ACHN (cell line): ENCODE measurements at regions not wholly inside any gene's neighbourhood (a gene's known extent, or its start where the extent isn't known, plus 50 kb on each side); places are given as distances from the start of the nearest gene placed in this dataset.
"Not testable (repeated sequence)": the region's sequence is repeated elsewhere in the genome, so short reads cannot be mapped to it uniquely, and the experiment has no call there.

Experiments used
- DNase-seq: peaks from one replicate; pipeline ENCODE4 v3.0.0-alpha.2; 2015
- in situ Hi-C: cut with HindIII; loops from 2 replicates; pipeline ENCODE4 v1.10.0; 2017; ENCODE audit warnings: low sequenced_read_pairs, low pct_ligation_motif_present, low pct_unique_long_range_greater_than_20kb

DNA sequence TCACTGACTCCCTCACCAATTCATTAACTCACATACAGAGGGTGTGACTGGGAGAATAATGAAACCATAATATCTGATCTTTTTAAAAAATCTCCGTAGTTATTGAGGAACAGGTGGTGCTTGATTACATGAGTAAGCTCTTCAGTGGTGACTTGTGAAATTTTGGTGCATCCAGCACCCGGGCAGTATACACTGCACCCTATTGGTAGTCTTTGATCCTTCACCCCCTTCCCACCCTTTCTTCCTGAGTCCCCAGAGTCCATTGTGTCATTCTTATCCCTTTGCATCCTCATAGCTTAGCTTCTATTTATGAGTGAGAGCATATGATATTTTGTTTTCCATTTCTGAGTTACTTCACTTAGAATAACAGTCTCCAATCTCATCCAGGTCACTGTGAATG is 1143.8 kb downstream of the PCDH19 start:
- in situ Hi-C loops: no loop called here
- DNase-seq: no peak

DNA sequence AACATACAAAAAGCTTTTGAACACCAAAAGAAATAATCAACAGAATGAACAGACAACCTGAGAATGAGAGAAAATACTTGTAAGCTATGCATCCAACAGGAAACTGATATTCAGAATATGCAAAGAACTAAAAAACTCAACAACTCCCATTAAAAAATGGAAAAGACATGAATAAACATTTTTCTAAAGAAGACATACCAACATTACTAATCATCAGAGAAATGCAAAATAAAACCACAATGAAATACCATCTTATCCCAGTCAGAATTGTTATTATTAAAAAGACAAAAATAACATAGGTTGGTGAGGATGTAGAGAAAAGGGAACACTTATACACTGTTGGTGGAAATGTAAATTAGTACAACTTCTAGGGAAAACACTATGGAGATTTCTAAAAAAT is 1161.9 kb downstream of the PCDH19 start:
- in situ Hi-C loops: no loop called here
- no peak for DNase-seq

DNA sequence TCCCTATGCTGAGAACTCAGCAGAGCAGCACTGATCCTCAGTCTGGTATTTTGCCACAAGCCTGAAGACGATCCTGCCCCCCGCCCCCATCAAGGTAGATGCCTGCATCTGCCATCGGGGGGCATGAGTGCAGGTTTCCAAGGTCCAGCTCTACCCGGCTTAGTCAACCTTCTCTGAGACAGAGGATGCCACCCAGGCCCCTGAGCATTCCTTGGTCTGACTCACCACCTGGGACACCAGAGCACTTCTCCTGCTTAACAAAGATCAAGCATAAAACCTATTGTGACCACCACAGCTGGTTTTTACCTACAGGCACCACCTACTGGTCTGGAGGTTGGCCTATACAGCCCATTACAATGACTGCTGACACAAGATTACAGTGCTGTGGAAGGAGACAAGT is 1168.1 kb downstream of the PCDH19 start:
- no peak for DNase-seq
- in situ Hi-C loops: no loop called here

DNA sequence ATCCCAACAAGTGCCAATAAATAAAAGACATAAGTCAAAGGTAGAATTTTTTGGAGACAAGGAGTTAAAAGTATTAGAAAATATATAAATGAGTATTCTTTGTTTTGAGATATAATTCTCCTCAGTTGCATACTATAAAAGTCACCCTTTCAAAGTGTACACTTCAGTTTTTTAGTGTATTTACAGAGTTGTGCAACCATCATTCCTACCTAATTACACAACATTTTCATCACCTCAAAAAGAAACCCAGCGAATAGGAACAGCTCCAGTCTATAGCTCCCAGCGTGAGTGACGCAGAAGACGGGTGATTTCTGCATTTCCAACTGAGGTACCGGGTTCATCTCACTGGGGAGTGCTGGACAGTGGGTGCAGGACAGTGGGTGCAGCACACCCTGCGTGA is 1175.7 kb downstream of the PCDH19 start:
- in situ Hi-C loops, DNase-seq: not testable (repeated sequence)

DNA sequence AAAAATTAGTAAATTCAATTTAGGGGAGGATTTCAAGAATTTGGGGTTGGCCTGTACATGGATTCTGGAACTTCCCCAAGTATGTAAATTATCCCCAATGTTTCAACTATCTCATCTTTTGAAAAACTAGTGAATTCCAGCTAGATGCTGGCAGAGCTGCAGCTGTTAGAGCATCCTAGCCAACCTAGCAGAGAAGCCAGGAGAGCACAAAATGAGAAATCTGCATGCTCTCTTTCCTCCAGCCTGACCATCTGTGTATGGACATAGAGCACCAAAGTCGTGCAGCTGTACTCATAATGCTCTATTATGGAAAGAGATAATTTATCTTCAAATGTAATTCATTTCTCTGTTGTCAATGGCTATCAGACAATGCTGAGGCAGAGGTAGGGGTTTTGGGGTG is 1217.7 kb downstream of the PCDH19 start:
- in situ Hi-C loops: no loop called here
- DNase-seq: no peak

DNA sequence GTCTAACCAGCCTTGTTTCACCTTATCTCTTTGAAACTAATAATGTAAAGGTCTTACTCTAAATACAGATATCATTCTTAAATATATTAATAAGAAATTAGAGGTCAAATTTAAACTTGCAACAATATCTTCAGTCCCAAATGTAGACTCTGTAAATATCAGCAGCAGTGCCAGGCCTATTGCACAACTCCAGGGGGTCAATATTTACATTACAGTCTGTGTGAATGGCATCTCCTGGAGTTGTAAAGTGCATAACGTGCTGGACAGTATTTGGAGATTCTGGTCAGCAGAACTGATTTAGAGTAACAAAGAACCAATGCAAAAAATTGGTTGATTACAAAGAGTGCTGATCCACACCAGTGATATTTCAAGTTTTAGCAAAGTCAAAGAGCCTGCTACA is 1225.9 kb downstream of the PCDH19 start:
- in situ Hi-C loops: no loop called here
- DNase-seq: no peak

DNA sequence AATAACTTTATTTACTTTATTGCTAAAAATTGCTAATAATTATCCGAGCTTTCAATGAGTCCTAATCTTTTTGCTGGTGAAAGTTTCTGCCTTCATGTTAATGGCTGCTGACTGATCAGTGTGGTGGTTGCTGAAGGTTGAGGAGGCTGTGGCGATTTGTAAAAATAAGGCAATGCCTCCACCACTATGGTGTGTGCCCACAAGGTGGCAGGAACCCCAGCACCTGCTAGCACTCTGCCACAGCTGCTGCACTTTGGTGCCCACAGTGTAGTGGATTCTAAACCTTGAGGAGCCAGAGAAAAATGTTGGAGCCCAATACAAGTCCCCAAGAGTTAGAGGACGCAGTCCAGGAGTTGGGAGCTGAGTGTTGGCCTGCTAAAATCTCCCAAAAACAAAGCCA is 1237.1 kb downstream of the PCDH19 start:
- in situ Hi-C loops: no loop called here

DNA sequence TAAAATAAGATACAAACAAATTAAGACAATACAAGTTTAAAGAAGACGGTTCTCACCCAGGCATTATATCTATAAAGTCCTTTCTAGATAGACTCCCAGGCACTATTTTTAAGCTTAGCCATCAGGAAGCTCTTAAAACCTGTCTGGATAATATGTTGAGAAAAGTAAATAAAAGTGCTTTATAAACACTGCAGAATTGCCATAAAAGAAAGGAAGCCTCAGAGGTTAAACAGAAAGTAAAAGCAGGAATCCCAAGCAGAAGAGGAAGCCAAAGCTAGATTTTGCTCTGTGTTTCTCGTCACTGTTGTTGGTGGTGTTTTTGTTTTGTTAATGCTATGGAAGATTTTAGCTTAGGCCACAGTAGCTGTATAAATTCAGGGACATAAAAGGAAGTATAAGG is 1267.3 kb downstream of the PCDH19 start:
- in situ Hi-C loops: no loop called here

More for the DNA sequence above, 1237.1 kb downstream of the PCDH19 start:
- DNase-seq: no peak

DNA sequence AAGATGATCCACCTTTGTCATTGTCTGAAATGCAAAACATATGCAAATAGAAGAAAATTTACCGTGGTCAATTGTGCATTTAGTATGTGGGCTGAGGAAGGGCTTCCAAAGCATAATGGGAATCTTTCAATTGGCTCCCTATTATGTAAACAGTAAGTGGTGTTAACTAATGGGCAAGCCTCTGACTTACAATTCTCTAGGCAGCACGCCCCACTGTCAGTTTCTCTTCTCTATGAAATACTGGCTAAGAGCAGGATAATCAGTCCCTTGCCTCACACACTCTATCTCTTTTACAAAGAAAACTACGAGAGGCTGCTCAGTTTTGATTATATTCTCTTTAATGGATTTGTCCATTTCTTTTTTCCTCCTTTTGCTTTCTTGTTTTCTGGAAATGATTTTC is 1272.6 kb downstream of the PCDH19 start:
- in situ Hi-C loops: no loop called here
- no peak for DNase-seq

More for the DNA sequence above, 1267.3 kb downstream of the PCDH19 start:
- DNase-seq: no peak

DNA sequence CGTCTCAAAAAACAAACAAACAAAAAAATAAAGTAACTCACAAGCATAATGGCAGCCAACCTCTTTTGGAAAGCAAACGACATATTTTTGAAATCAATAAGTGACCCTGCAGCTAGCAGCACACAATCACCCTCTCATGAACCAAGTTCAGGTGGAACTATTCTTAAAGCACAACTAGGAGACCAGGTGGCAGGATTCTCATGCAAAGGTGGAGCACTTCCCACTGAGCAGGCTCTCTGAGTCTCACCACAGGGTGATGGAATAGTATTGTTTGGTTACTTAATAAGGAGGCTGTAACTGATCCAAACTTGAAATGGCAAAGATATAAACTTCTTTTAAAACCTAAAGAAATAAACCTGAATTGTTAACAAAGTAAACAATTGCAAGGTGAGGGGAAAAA is 1293.1 kb downstream of the PCDH19 start:
- in situ Hi-C loops: no loop called here
- DNase-seq: no peak

DNA sequence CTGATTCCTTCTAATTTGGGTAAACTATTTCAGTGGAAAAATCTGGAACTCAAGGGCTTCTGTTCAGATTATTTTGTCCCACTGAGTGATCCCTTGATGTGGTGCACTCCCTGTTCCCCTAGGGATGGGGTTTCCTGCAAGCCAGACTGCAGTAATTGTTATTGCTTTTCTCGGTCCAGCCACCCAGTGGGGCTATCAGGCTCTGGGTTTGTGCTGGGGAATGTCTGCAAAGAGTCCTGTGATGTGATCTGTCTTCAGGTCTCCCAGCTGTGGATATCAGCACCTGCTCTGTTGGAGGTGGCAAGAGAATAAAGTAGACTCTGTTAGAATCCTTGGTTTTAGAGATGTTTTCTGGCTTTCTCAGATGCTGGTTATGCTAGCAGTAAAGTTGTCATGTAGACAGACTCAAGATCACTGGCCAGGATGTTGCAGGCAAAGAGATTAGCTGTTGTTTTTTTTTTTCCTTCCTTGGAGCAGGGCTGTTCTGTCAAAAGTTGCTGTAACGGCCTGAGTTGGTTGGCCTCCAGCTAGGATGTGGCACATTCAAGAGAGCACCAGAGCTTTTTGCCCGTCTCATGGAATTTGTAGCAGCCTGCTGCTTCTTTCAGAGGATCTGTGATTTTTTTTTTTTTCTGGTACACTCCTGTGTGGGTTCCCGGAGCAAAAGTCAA is 1314.0 kb downstream of the PCDH19 start:
- DNase-seq: no peak
- in situ Hi-C loops: no loop called here

DNA sequence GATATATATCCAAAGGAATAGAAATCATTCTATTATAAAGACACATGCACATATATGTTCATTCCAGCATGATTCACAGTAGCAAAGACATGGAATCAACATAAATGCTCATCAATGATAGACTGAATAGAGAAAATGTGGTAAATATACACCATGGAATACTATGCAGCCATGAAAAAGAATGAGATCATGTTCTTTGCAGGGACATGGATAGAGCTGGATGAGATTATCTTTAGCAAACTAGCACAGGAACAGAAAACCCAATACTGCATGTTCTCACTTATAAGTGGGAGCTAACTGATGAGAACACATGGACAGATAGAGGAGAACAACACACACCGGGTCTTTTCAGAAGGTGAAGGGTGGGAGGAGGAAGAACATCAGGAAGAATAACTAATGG is 1318.6 kb downstream of the PCDH19 start:
- DNase-seq: no peak
- in situ Hi-C loops: no loop called here

DNA sequence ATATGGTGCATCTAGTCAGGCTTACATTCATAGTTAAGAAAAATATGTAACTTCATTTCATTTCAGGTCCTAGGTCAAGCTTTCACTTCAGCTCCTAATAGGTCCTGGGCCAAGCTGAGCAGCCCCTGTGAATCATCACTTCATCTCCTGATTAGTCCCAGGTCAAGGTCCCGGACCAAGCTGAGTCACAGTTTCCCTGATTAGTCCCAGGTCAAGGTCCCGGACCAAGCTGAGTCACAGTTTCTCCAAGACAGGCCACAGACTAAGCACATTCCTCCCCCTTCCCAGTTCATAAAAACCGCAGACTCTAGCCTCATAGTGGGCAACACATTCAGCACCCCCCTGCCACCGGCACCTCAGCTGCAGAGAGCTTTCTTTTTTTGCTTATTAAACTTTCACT is 1331.8 kb downstream of the PCDH19 start:
- in situ Hi-C loops: no loop called here
- DNase-seq: no peak

DNA sequence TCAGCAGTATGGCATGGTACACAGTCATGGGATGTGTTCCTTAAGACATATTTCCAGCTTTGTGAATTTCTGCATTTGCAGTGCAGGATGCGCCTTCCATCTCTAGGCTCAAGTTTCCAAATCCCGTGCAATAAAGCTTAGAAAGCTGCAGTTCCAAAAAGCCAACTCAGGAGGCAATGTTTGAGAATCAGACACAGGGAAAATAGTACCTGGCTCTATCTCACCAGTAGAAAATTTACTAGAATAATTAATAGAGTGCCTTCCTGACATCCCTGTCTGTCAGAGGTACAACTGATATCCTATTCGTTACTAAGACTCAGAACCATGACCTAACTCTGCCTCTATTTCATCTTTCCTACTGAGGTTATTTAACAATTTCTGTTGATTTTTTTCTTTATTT is 1333.0 kb downstream of the PCDH19 start:
- no peak for DNase-seq
- in situ Hi-C loops: no loop called here

DNA sequence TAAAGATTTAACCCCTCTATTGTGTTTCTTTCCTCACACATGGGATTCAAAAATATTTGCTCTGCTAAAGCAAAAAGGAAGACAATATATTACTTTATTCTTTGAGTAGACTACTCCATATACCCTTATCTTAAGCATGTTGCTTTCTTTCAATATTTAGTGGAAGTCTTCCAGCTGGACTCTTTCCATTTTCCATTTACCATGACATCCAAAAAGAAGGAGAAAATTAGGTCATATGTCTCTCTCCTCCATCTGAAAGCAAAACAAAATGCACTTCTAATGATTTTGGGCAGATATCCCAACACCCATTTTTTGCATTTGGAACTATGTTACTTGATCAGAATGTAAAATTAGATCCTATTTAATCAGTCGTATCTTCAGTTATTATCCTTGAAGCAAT is 1336.5 kb downstream of the PCDH19 start:
- DNase-seq: no peak
- in situ Hi-C loops: no loop called here

DNA sequence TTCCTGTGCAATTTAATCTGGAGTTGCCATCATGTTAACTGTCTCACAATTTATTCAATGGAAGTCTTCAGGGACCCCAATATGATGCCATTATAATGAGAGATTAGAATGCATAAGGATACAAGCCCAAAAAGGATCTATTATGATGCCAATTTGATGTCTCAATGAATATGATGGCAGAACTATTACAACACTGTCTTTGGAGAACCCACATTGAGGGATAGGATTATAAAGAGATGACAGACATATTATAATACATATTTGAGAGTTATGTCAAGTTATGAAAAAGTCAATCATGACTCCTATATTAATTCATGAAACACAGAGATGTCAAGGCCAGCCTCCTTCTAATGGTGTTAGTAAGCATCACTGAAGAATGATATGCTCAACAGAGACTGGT is 1358.4 kb downstream of the PCDH19 start:
- DNase-seq: no peak
- in situ Hi-C loops: no loop called here

DNA sequence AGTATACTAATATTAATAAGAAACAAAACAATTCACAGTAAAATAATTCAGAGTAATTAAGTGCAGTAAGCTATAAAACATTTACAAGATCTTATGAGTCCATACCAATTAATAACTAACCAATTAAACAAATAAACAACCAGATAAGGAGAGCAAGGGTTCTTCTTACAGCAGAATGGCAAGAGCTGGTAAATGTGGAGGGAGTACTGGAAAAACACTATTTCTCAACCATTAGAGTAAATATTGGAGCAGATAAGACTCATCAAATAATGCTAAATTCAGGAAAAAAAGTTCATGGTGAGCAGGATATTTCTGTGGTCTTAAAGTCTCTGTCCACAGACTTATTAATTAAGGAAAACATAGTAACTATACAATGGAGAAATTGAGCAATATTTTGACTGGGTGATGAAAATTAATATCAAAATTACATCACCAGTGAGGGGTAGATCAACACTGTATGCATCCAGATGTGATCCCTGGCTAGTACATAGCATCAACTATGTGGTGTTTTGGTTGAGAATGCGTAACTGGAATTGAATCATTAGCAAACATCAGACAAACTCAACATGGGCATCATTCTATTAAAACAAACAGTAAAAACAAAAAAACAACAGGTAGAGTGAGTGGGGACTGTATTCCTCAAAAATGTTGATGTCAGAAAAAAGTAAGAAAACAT is 1376.7 kb downstream of the PCDH19 start:
- no peak for DNase-seq
- in situ Hi-C loops: no loop called here

DNA sequence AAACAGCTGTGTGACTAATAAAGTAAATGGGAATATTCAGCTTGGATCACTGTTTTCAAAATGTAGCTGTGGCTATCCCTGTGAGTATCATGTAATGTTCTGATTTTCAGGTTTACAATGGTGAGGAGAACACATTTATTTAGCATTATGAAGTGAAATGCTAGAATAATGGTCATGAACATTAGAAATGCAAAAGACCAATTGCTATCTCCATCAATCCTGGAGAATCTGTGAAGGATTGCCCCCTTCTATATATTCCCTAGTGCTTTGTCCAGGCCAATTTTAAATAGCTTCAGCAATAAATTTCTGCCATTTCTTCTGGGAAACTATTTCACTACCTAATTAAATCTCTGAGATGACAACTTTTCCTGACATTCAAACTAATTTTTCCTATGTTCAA is 1399.1 kb downstream of the PCDH19 start:
- in situ Hi-C loops: no loop called here
- no peak for DNase-seq

DNA sequence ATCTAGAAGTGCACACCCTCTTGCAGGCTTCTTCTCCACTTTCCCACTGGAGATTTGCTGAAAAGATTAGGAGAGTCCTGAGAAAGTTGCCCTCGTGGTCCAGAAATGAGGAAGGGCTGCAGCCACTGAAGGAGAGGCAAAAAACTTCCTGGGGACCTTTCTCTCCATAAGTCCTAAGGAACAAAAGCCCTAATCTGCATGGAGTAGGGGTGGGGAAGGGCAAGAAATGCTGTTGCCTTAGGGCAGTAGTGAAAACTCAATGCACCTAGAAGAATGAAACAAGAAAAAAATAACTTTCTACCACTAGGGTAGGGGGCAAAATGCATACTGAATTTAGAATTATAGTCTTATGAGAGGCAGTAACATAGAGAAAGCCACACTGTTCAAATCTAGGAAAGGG is 1408.8 kb downstream of the PCDH19 start:
- no peak for DNase-seq
- in situ Hi-C loops: no loop called here

DNA sequence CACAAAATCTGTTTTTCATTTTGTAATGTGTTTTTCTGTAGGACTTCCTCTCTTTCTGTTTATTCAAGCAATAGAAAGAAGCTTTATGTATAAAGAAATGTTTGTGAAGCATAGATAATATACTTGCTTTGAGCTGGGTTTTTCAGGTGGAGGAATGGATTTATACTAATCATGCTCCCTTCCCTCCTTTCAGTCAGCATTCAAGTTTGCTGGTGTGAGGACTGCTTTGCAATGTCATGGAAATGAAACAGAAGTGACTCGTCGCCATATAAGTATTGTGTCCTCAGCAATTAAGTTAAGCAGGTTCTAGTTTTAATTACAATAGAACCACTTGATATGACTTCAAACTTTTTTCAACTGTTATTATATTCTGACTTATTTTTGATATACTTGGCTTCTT is 1447.1 kb downstream of the PCDH19 start:
- DNase-seq: no peak
- in situ Hi-C loops: no loop called here
